Neural cell (in vitro differentiated cells): ENCODE measurements at regions not wholly inside any gene's neighbourhood (a gene's known extent, or its start where the extent isn't known, plus 50 kb on each side); places are given as distances from the start of the nearest gene placed in this dataset.

Experiments used
- H2AFZ ChIP-seq: fragments of 200-600, 300-800 bp; sonication (generic), shearing (Covaris generic); 2 replicates; pipeline ENCODE4 v1.6.0; 2014; ENCODE audit warnings: low read depth, mild to moderate bottlenecking, antibody characterized with exemption, low read length, moderate library complexity
- H3F3A ChIP-seq: fragments of 200-600 bp; shearing (Covaris generic); 2 replicates; pipeline ENCODE4 v1.6.1; 2016; ENCODE audit warnings: mild to moderate bottlenecking, moderate library complexity, mixed read lengths, antibody characterized with exemption, low read length; ENCODE audit not compliant: insufficient read depth, poor library complexity, severe bottlenecking
- H3K27ac ChIP-seq: fragments of 200-600, 300-800 bp; sonication (generic), shearing (Covaris generic); 2 replicates; pipeline ENCODE4 v1.5.1; 2014; ENCODE audit warnings: mild to moderate bottlenecking, low read length, moderate library complexity
- H3K27me3 ChIP-seq: fragments of 300-800, 200-600 bp; sonication (generic), shearing (Covaris generic); 2 replicates; pipeline ENCODE4 v1.6.0; 2014; ENCODE audit warnings: mild to moderate bottlenecking, low read depth, low read length, moderate library complexity; ENCODE audit not compliant: insufficient read depth
- H3K36me3 ChIP-seq: fragments of 300-800, 200-600 bp; sonication (generic), shearing (Covaris generic); 2 replicates; pipeline ENCODE4 v1.5.1; 2014; ENCODE audit warnings: mild to moderate bottlenecking, antibody characterized with exemption, low read length, moderate library complexity; ENCODE audit not compliant: insufficient read depth
- H3K4me2 ChIP-seq: fragments of 300-800, 200-600 bp; sonication (generic), shearing (Covaris generic); 2 replicates; pipeline ENCODE4 v1.6.0; 2014; ENCODE audit warnings: mild to moderate bottlenecking, low read length
- H3K4me3 ChIP-seq: fragments of 300-800, 200-600 bp; sonication (generic), shearing (Covaris generic); 2 replicates; pipeline ENCODE4 v1.5.1; 2014; ENCODE audit warnings: mild to moderate bottlenecking, low read length, moderate library complexity
- H3K79me2 ChIP-seq: fragments of 200-600 bp; shearing (Covaris generic); replicated peaks from 2 replicates; pipeline ENCODE4 v1.6.0; 2014; ENCODE audit warnings: mild to moderate bottlenecking, low read length, moderate library complexity; ENCODE audit not compliant: insufficient read depth
- H3K9ac ChIP-seq: fragments of 300-800, 200-600 bp; sonication (generic), shearing (Covaris generic); 2 replicates; pipeline ENCODE4 v1.6.1; 2016; ENCODE audit warnings: mild to moderate bottlenecking, low read length, mixed read lengths
- H3K9me2 ChIP-seq: fragments of 200-600 bp; shearing (Covaris generic); 2 replicates; pipeline ENCODE4 v1.6.1; 2016; ENCODE audit warnings: mild to moderate bottlenecking, low read length, mixed read lengths; ENCODE audit not compliant: insufficient read depth
- H3K9me3 ChIP-seq: fragments of 200-600, 300-800 bp; sonication (generic), shearing (Covaris generic); 2 replicates; pipeline ENCODE4 v1.6.1; 2016; ENCODE audit warnings: mild to moderate bottlenecking, mixed run types, low read length, moderate library complexity, mixed read lengths
- H4K20me1 ChIP-seq: fragments of 200-600 bp; shearing (Covaris generic); 2 replicates; pipeline ENCODE4 v1.6.1; 2016; ENCODE audit warnings: mild to moderate bottlenecking, mixed run types; ENCODE audit not compliant: insufficient read depth
- CTCF ChIP-seq: fragments of 450-650 bp; IDR thresholded peaks from 2 replicates; pipeline ENCODE4 v1.5.1; 2014; ENCODE audit warnings: antibody characterized with exemption, mild to moderate bottlenecking, moderate library complexity; ENCODE audit not compliant: poor library complexity, severe bottlenecking
- EP300 ChIP-seq: fragments of 450-650 bp; conservative IDR thresholded peaks from 2 replicates; pipeline ENCODE4 v1.6.1; 2014; ENCODE audit warnings: antibody characterized with exemption, mild to moderate bottlenecking, moderate library complexity; ENCODE audit not compliant: poor library complexity, severe bottlenecking
- EZH2 ChIP-seq: fragments of 200-600, 300-800 bp; shearing (Covaris generic), sonication (generic); IDR thresholded peaks from 2 replicates; pipeline ENCODE4 v1.6.1; 2014; ENCODE audit warnings: antibody characterized with exemption, low read length, borderline replicate concordance, mild to moderate bottlenecking; ENCODE audit not compliant: insufficient read depth, poor library complexity, severe bottlenecking
- MXI1 ChIP-seq: fragments of 450-650 bp; conservative IDR thresholded peaks from 2 replicates; pipeline ENCODE4 v1.6.1; 2014; ENCODE audit warnings: antibody characterized with exemption, mild to moderate bottlenecking; ENCODE audit not compliant: poor library complexity, severe bottlenecking
- POLR2AphosphoS5 ChIP-seq: IDR thresholded peaks from 2 replicates; pipeline ENCODE4 v1.6.1; 2012
- RAD21 ChIP-seq: fragments of 450-650 bp; conservative IDR thresholded peaks from 2 replicates; pipeline ENCODE4 v1.6.1; 2014; ENCODE audit warnings: antibody characterized with exemption, mild to moderate bottlenecking, moderate library complexity
- REST ChIP-seq: IDR thresholded peaks from 2 replicates; pipeline ENCODE4 v1.6.1; 2012; ENCODE audit warnings: borderline replicate concordance
- SMC3 ChIP-seq: fragments of 450-650 bp; conservative IDR thresholded peaks from 2 replicates; pipeline ENCODE4 v1.6.1; 2014; ENCODE audit warnings: antibody characterized with exemption, mild to moderate bottlenecking, moderate library complexity; ENCODE audit not compliant: poor library complexity
- TAF1 ChIP-seq: IDR thresholded peaks from 2 replicates; pipeline ENCODE4 v1.6.1; 2012; ENCODE audit warnings: low read depth

GRCh38 chr4:84224522-84224921 is 274.6 kb downstream of the NKX6-1 start:
- Histone ChIP-seq H3K4me3 (no peak overlapping the region), H3K9me3 (no peaks in the 10 kb centered on the region), H3K27ac (no peak overlapping the region), H4K20me1 (no peaks in the 10 kb centered on the region), H3K9ac (no peak overlapping the region), H3F3A (no peaks in the 10 kb centered on the region), H3K4me2 (no peak overlapping the region), H3K27me3 (no peaks in the 10 kb centered on the region), H3K36me3 (no peaks in the 10 kb centered on the region), H3K79me2 (no peaks in the 10 kb centered on the region), H2AFZ (no peak overlapping the region), H3K9me2 (no peaks in the 10 kb centered on the region)
- TF ChIP-seq REST (no peak), MXI1 (no peak), POLR2AphosphoS5 (no peak), SMC3 (no peak), CTCF (no peak), EZH2 (no peak), EP300 (no peak), RAD21 (no peak), TAF1 (no peak)

- Histone ChIP-seq H3K4me3 (no peak overlapping the region), H3K9ac (no peak overlapping the region), H3K4me2 (no peak overlapping the region), H3K36me3 (no peaks in the 10 kb centered on the region), H3K9me3 (no peaks in the 10 kb centered on the region), H3K27me3 (no peaks in the 10 kb centered on the region), H3K9me2 (no peaks in the 10 kb centered on the region), H3K27ac (no peak overlapping the region), H2AFZ (no peak overlapping the region), H4K20me1 (no peaks in the 10 kb centered on the region), H3F3A (no peaks in the 10 kb centered on the region), H3K79me2 (no peaks in the 10 kb centered on the region)
- TF ChIP-seq POLR2AphosphoS5 (no peak), REST (no peak), EP300 (no peak), TAF1 (no peak), RAD21 (no peak), MXI1 (no peak), EZH2 (no peak), CTCF (no peak), SMC3 (no peak)
Observed at GRCh38 chr4:84221704-84222103, 277.4 kb downstream of the NKX6-1 start.
